Naive thymus-derived CD4-positive, alpha-beta T cell (primary cell): ENCODE measurements at regions not wholly inside any gene's neighbourhood (a gene's known extent, or its start where the extent isn't known, plus 50 kb on each side); places are given as distances from the start of the nearest gene placed in this dataset.
A peak's percentile ranks its signal among the peaks of the same experiment; 100 is the strongest.

Source experiments
- ATAC-seq: fragments of 150-1000 bp; cut with Tn5 transposase; 2 replicates; pipeline ENCODE4 v1.10.0; 2021; ENCODE audit warnings: mild to moderate bottlenecking, moderate library complexity
- CTCF ChIA-PET: fragments of 350-600 bp; sonication (Branson Sonifier 250); formaldehyde crosslinking; loops from one replicate; lab custom pipeline; 2021; ENCODE audit warnings: antibody characterized with exemption; lab: Charles Lee
- POLR2A ChIA-PET: fragments of 350-600 bp; sonication (Branson Sonifier 250); formaldehyde crosslinking; loops from one replicate; lab custom pipeline; 2021; ENCODE audit warnings: antibody characterized with exemption, inconsistent platforms; lab: Charles Lee
- DNase-seq, 9 donors: peaks; one replicate each; pipeline versions ENCODE4 v3.0.0 to v3.0.0-alpha.2; 2020 to 2022; ENCODE audit warnings: mixed read lengths in 1 of 9
- H3K27ac ChIP-seq: one replicate; pipeline ENCODE4 v1.7.0; 2013; ENCODE audit warnings: mild to moderate bottlenecking, low read depth, low read length, moderate library complexity
- H3K27me3 ChIP-seq, 2 donors: one replicate each; pipeline ENCODE4 v1.7.0; 2013; ENCODE audit warnings: low read length in 2 of 2, mild to moderate bottlenecking in 2 of 2, moderate library complexity in 2 of 2; ENCODE audit not compliant: control insufficient read depth in 2 of 2, insufficient read depth in 2 of 2
- H3K36me3 ChIP-seq, 3 experiments: 1 replicate in 2 of 3; 2 replicates in 1 of 3; pipeline ENCODE4 v1.7.0; 2013; ENCODE audit warnings: low read length in 3 of 3, mild to moderate bottlenecking in 3 of 3, moderate library complexity in 1 of 3; ENCODE audit not compliant: insufficient read depth in 3 of 3, control insufficient read depth in 2 of 3
- H3K4me1 ChIP-seq, 2 donors: one replicate each; pipeline ENCODE4 v1.7.0; 2013; ENCODE audit warnings: low read length in 2 of 2, mild to moderate bottlenecking in 2 of 2, moderate library complexity in 1 of 2; ENCODE audit not compliant: control insufficient read depth in 2 of 2, insufficient read depth in 2 of 2
- H3K4me3 ChIP-seq: 2 replicates; pipeline ENCODE4 v1.7.0; 2013; ENCODE audit warnings: mild to moderate bottlenecking, low read length
- H3K9me3 ChIP-seq, 3 experiments: 1 replicate in 2 of 3; 2 replicates in 1 of 3; pipeline ENCODE4 v1.7.0; 2013; ENCODE audit warnings: low read length in 3 of 3; ENCODE audit not compliant: control insufficient read depth in 2 of 3
- H3K27ac Mint-ChIP-seq, 9 donors: one replicate each; pipeline ENCODE4 v1.8.0; 2020 to 2022; ENCODE audit warnings: mixed read lengths in 9 of 9, mild to moderate bottlenecking in 8 of 9, moderate library complexity in 5 of 9, inconsistent platforms in 2 of 9
- H3K27me3 Mint-ChIP-seq, 5 donors: one replicate each; pipeline ENCODE4 v1.8.0; 2021 to 2022; ENCODE audit warnings: mixed read lengths in 5 of 5, mild to moderate bottlenecking in 1 of 5
- H3K36me3 Mint-ChIP-seq, 5 donors: one replicate each; pipeline ENCODE4 v1.8.0; 2020 to 2022; ENCODE audit warnings: mixed read lengths in 5 of 5, mild to moderate bottlenecking in 3 of 5, inconsistent platforms in 1 of 5
- H3K4me1 Mint-ChIP-seq, 7 donors: one replicate each; pipeline ENCODE4 v1.8.0; 2020 to 2022; ENCODE audit warnings: mixed read lengths in 7 of 7, mild to moderate bottlenecking in 3 of 7, inconsistent platforms in 1 of 7
- H3K4me3 Mint-ChIP-seq, 10 donors: one replicate each; pipeline ENCODE4 v1.8.0; 2020 to 2022; ENCODE audit warnings: mild to moderate bottlenecking in 10 of 10, mixed read lengths in 10 of 10, moderate library complexity in 6 of 10, inconsistent platforms in 2 of 10
- H3K9me3 Mint-ChIP-seq, 11 donors: one replicate each; pipeline ENCODE4 v1.8.0; 2020 to 2022; ENCODE audit warnings: mixed read lengths in 11 of 11, mild to moderate bottlenecking in 4 of 11, inconsistent platforms in 1 of 11, moderate library complexity in 1 of 11
- intact Hi-C, 2 donors: fragments of 100-400 bp; cut with micrococcal nuclease; formaldehyde crosslinking; loops; one replicate each; pipeline ENCODE4 v1.15.1; 2023

DNA sequence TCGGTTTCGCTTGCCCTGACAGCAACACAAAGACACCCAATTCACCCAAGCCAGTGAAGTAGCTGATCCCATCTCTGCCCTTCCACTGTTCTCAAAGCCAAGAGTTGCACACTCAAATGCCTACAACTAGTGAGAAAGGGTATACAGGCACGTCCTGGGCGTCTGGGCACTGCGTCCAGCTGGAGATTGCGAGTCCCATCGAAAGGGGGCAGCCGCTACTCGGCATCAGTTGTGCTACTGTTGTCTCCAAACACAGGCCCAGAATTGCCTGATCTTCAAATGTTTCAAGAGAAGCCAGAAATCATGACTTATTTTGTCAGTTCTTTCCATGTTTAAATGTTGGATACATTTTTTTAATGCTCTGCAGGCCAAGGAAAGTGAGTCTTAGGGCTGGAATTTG lies 487.8 kb downstream of the BCOR start:
- Mint-ChIP-seq H3K27me3 (peaks cover 0 to 10% (median 0%) of the 10 kb centered on the region in 5 donors), H3K36me3 (no peaks in the 10 kb centered on the region), H3K9me3 (peaks cover 0 to 4% (median 0%) of the 10 kb centered on the region in 11 donors), H3K4me1 (peaks cover 6 to 19% (median 13%) of the 10 kb centered on the region in 7 donors), H3K27ac (no peak overlapping the region), H3K4me3 (no peak overlapping the region)
- H3K36me3 ChIP-seq, result no peaks in the 10 kb centered on the region
- DNase-seq, result no peak
- H3K4me3 ChIP-seq, result no peak overlapping the region
- intact Hi-C loops, result no loop called here
- peaks cover 0 to 3% of the 10 kb centered on the region in 2 donors for H3K4me1 ChIP-seq
- no peaks in the 10 kb centered on the region for H3K9me3 ChIP-seq
- no peak overlapping the region for H3K27ac ChIP-seq
- ChIA-PET CTCF (no interaction called here), POLR2A (no interaction called here)
- H3K27me3 ChIP-seq, result no peaks in the 10 kb centered on the region
- no peak for ATAC-seq

- H3K27ac ChIP-seq, result no peak overlapping the region
- Mint-ChIP-seq H3K27me3 (peaks cover 0 to 10% (median 0%) of the 10 kb centered on the region in 5 donors), H3K9me3 (peaks cover 0 to 4% (median 0%) of the 10 kb centered on the region in 11 donors), H3K4me1 (peaks cover 6 to 19% (median 14%) of the 10 kb centered on the region in 7 donors), H3K36me3 (no peaks in the 10 kb centered on the region), H3K27ac (no peak overlapping the region), H3K4me3 (no peak overlapping the region)
- H3K4me3 ChIP-seq, result no peak overlapping the region
- CTCF ChIA-PET, result no interaction called here
- no peaks in the 10 kb centered on the region for H3K27me3 ChIP-seq
- H3K36me3 ChIP-seq, result no peaks in the 10 kb centered on the region
- DNase-seq, result no peak
- H3K4me1 ChIP-seq, result peaks cover 0 to 3% of the 10 kb centered on the region in 2 donors
- POLR2A ChIA-PET, result no interaction called here
- H3K9me3 ChIP-seq, result no peaks in the 10 kb centered on the region
- intact Hi-C loops, result no loop called here
- ATAC-seq, result no peak
Observed at GRCh38 chrX:39611468-39611867, 486.3 kb downstream of the BCOR start.

DNA sequence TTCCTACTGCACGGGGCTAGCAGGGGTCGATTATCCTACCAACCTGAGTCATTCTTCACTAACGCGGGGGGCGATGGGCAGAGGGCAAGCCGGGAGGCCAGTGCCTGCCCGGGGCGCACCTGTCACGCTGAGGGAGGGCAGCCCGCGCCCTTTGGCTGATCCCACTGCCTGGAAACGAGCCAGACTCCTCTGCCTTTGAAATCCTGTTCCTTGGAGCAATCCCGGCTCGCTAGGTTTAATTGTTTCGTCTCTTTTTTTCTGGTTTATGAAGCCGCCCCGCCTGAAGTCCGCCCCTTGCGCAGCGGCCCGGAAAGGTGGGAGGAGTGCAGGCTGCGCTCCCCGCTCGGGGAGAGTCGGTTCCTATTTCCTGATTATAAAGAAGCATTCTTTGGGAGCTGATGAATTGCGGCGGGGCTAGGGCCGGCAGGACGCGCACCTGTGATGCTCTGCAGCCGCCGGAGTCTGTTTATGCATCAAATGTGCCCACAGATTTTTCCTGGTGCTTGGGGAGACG lies 484.2 kb downstream of the BCOR start:
- H3K36me3 Mint-ChIP-seq, result peaks cover 0 to 7% (median 0%) of the 10 kb centered on the region in 5 donors
- intact Hi-C loops, result no loop called here
- H3K36me3 ChIP-seq, result no peaks in the 10 kb centered on the region
- H3K9me3 Mint-ChIP-seq, result peaks cover 0 to 3% (median 0%) of the 10 kb centered on the region in 11 donors
- H3K27me3 Mint-ChIP-seq, result peaks cover 0 to 13% (median 0%) of the 10 kb centered on the region in 5 donors
- H3K4me3 Mint-ChIP-seq, result peak overlapping the region; percentile 80 to 91 (median 87)
- H3K9me3 ChIP-seq, result no peaks in the 10 kb centered on the region
- H3K27ac Mint-ChIP-seq, result peak overlapping the region in 6 of 9 donors; percentile 59 to 79 (median 73)
- ChIA-PET POLR2A (no interaction called here), CTCF (interaction anchor here (1.2 kb wide), 1 partner anchor 15 kb away, joined by 3 read pairs; no protein-coding TSS in a partner anchor)
- no peak for ATAC-seq
- H3K4me3 ChIP-seq, result peak overlapping the region; percentile 48
- H3K4me1 Mint-ChIP-seq, result peaks cover 6 to 19% (median 14%) of the 10 kb centered on the region in 7 donors
- H3K27me3 ChIP-seq, result no peaks in the 10 kb centered on the region
- no peak overlapping the region for H3K27ac ChIP-seq
- peaks cover 0 to 3% of the 10 kb centered on the region in 2 donors for H3K4me1 ChIP-seq
- peak in 2 of 9 donors; percentile 7 to 32 for DNase-seq

- Histone ChIP-seq H3K4me1 (peaks cover 0 to 3% of the 10 kb centered on the region in 2 donors), H3K27ac (no peak overlapping the region), H3K4me3 (peak overlapping the region; percentile 48), H3K9me3 (no peaks in the 10 kb centered on the region), H3K27me3 (no peaks in the 10 kb centered on the region), H3K36me3 (no peaks in the 10 kb centered on the region)
- DNase-seq, result peak in 2 of 9 donors; percentile 33 to 65
- CTCF ChIA-PET, result interaction anchor here (1.2 kb wide), 1 partner anchor 16 kb away, joined by 3 read pairs; no protein-coding TSS in a partner anchor
- H3K27me3 Mint-ChIP-seq, result peaks cover 0 to 13% (median 0%) of the 10 kb centered on the region in 5 donors
- H3K36me3 Mint-ChIP-seq, result peaks cover 0 to 7% (median 0%) of the 10 kb centered on the region in 5 donors
- peak overlapping the region; percentile 80 to 91 (median 87) for H3K4me3 Mint-ChIP-seq
- intact Hi-C loops, result no loop called here
- peaks cover 6 to 19% (median 14%) of the 10 kb centered on the region in 7 donors for H3K4me1 Mint-ChIP-seq
- H3K27ac Mint-ChIP-seq, result peak overlapping the region in 6 of 9 donors; percentile 60 to 83 (median 76)
- H3K9me3 Mint-ChIP-seq, result peaks cover 0 to 3% (median 0%) of the 10 kb centered on the region in 11 donors
- ATAC-seq, result peak; percentile 60
- POLR2A ChIA-PET, result interaction anchor here (1.1 kb wide), 1 partner anchor 10 kb away, joined by 5 read pairs; no protein-coding TSS in a partner anchor
Observed at GRCh38 chrX:39613997-39614679, 483.6 kb downstream of the BCOR start.

GRCh38 chrX:39614680-39614998 lies 483.1 kb downstream of the BCOR start:
- Mint-ChIP-seq H3K27me3 (peaks cover 0 to 13% (median 0%) of the 10 kb centered on the region in 5 donors), H3K4me3 (peak overlapping the region; percentile 80 to 91 (median 87)), H3K36me3 (peaks cover 0 to 7% (median 0%) of the 10 kb centered on the region in 5 donors), H3K9me3 (peaks cover 0 to 4% (median 0%) of the 10 kb centered on the region in 11 donors), H3K4me1 (peaks cover 6 to 19% (median 14%) of the 10 kb centered on the region in 7 donors), H3K27ac (peak overlapping the region in 4 of 9 donors; percentile 65 to 83 (median 78))
- ChIA-PET CTCF (interaction anchor here (1.2 kb wide), 1 partner anchor 16 kb away, joined by 3 read pairs; no protein-coding TSS in a partner anchor), POLR2A (interaction anchor here (1.1 kb wide), 1 partner anchor 10 kb away, joined by 5 read pairs; no protein-coding TSS in a partner anchor)
- Histone ChIP-seq H3K36me3 (no peaks in the 10 kb centered on the region), H3K27me3 (no peaks in the 10 kb centered on the region), H3K4me1 (peaks cover 0 to 3% of the 10 kb centered on the region in 2 donors), H3K27ac (no peak overlapping the region), H3K4me3 (peak overlapping the region; percentile 48), H3K9me3 (no peaks in the 10 kb centered on the region)
- DNase-seq, result no peak
- intact Hi-C loops, result no loop called here
- ATAC-seq, result no peak

DNA sequence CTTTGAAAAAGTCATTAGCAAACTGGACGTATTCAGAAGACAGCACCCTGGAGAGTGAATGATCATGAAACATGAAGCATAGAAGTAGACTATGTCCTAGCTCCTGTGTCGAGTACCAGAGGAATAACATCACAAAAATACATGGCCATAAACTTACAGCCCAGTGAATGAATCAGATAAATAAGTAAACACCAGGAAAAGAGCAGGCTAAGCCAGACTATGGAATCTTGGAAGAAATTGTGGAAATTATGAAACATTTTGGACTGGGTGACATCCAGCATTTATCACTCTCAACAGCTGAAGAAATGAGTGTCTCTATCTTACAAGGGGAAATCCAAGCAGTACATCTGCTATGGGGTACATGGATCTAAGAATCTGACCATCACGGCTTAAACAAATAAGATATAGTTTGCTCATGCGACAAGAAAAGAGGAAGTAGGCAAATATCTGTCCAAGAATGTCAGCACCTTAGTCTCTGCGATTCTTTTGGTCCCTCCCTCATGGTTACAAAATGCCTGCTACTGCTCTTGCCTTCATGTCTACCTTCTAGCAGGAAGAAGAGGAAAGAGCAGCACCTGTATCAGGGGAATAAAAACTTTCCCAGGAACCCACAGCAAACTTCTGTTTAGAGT lies 481.5 kb downstream of the BCOR start:
- Mint-ChIP-seq H3K4me3 (no peak overlapping the region), H3K36me3 (peaks cover 0 to 7% (median 0%) of the 10 kb centered on the region in 5 donors), H3K4me1 (peaks cover 6 to 19% (median 14%) of the 10 kb centered on the region in 7 donors), H3K27ac (no peak overlapping the region), H3K9me3 (peaks cover 0 to 5% (median 0%) of the 10 kb centered on the region in 11 donors), H3K27me3 (peaks cover 0 to 13% (median 0%) of the 10 kb centered on the region in 5 donors)
- DNase-seq (no peak), ATAC-seq (no peak)
- Histone ChIP-seq H3K9me3 (no peaks in the 10 kb centered on the region), H3K36me3 (no peaks in the 10 kb centered on the region), H3K27ac (no peak overlapping the region), H3K4me3 (no peak overlapping the region), H3K27me3 (no peaks in the 10 kb centered on the region), H3K4me1 (peaks cover 0 to 3% of the 10 kb centered on the region in 2 donors)
- intact Hi-C loops, result no loop called here
- POLR2A ChIA-PET, result no interaction called here
- CTCF ChIA-PET, result no interaction called here
